Hepatocyte (in vitro differentiated cells): ENCODE measurements at regions not wholly inside any gene's neighbourhood (a gene's known extent, or its start where the extent isn't known, plus 50 kb on each side); places are given as distances from the start of the nearest gene placed in this dataset.

Experiments used
- CTCF ChIP-seq: fragments of 200-600 bp; sonication (generic); IDR thresholded peaks from 2 replicates; pipeline ENCODE4 v1.5.1; 2016; ENCODE audit warnings: antibody characterized with exemption, mild to moderate bottlenecking; ENCODE audit not compliant: poor library complexity
- EZH2 ChIP-seq: fragments of 200-600 bp; sonication (generic); IDR thresholded peaks from 2 replicates; pipeline ENCODE4 v1.6.1; 2016; ENCODE audit warnings: antibody characterized with exemption, mild to moderate bottlenecking, borderline replicate concordance
- EZH2phosphoT487 ChIP-seq: fragments of 200-600 bp; sonication (generic); IDR thresholded peaks from one replicate; pipeline ENCODE4 v1.6.1; 2018; ENCODE audit warnings: antibody characterized with exemption, mild to moderate bottlenecking, low read depth, moderate library complexity; ENCODE audit not compliant: unreplicated experiment, severe bottlenecking

- no peak for TF ChIP-seq CTCF
- TF ChIP-seq EZH2phosphoT487 = no peak
- TF ChIP-seq EZH2 = no peak
These were observed 522.4 kb upstream of the ADAMTS9 start for GRCh38 chr3:65210026-65210814.
